H4 (cell line): ENCODE measurements at regions not wholly inside any gene's neighbourhood (a gene's known extent, or its start where the extent isn't known, plus 50 kb on each side); places are given as distances from the start of the nearest gene placed in this dataset.
"Not testable (repeated sequence)": the region's sequence is repeated elsewhere in the genome, so short reads cannot be mapped to it uniquely, and the experiment has no call there.

ENCODE experiments used
- DNase-seq: peaks from one replicate; pipeline ENCODE4 v3.0.0-alpha.2; 2015; ENCODE audit warnings: low spot score

GRCh38 chr14:71240171-71240570, 332.9 kb downstream of the PCNX1 start:
- no peak for DNase-seq

- no peak for DNase-seq
These were observed 333.7 kb downstream of the PCNX1 start for GRCh38 chr14:71240866-71241520.

DNA sequence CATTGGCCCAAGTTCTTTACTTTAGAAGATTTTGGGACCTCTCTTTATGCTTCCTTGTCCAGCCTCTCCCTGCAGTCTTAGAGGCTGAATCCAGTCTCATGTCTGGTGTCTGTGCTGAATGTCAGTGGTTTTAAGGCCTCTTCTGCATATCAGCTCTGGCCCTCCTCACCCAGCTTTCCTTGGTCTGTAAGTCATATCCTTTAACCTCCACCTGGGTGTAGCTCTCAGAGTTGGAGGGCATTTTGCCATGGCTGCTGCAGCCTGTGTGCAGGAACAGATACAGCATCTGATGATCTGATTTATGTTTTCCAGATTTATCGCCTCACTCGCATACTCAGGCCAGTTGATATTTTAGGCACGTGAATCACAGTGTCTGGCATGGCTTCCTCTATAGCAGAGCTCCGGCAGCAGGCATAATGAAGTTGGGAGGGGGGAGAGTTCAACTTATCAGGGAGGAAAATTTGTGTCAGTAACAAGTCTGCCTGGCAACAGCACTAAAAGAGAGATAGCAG, 335.0 kb downstream of the PCNX1 start:
- DNase-seq: no peak

DNA sequence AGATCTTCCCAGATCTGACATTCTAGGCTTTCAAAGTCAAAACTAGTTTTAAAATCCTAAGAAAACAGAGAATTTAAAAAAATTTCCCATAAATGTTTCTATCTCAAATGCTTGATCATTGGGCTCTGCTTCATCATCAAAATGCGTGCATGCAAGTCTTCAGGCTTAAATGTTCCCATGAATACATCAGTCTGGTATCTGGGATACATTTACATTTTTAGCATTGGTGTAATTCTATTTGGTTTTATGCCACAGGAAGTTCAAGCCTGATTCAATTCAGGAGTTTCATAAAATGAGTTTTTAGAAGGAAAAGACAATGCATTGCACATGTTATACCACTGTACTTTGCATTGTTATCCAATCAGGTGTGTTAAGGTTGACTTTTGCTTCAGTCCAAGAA, 336.4 kb downstream of the PCNX1 start:
- DNase-seq: no peak

DNA sequence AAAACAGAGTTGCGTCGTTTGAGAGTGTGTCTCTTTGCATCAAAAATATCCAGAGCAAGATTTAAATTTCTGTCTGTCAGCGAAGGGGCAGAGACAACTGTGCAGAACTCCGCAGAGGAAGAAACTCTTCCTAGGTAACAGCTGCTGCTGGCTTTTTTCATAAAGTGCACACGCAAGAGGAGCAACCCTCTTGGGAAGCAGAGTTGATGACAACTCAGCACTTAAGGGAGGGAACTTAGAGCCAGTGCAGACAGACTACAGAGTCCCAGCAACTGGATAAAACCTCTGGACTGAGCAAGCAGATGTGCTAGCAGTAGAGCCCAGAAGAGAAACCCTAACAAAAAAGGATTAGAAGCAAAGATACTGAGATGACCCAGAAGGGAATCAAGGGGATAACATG, 337.1 kb downstream of the PCNX1 start:
- DNase-seq: no peak

DNA sequence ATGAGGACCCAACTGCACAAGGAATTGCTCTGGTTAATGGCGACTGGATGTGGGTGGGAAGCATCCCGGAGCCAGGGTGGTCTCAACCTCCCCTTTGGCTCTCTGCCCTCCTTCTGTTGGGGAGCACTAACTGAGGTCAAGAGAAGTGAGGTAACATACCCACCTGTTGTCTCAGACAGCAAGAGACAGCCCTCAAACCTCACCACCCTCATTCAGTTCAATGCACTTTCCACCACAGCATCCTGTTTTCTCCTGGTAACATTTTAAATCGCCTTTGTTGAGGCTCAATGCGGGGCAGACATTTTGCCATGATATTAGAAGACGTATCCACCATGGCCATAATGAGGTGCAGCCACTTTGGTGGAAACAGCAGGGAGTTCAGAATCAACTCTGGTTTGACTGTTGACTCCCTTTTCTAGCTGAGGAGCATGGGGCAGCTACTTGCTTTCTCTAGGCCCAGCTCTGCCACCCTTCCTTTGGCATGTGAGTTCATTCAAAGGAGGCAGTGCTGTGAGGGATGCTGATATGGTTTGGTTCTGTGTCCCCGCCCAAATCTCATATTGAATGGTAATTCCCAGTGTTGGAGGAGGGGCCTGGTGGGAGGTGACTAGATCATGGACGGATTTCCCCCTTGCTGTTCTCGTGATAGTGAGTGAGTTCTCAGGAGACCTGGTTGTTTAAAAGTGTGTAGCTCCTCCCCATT, 338.6 kb downstream of the PCNX1 start:
- DNase-seq: no peak

DNA sequence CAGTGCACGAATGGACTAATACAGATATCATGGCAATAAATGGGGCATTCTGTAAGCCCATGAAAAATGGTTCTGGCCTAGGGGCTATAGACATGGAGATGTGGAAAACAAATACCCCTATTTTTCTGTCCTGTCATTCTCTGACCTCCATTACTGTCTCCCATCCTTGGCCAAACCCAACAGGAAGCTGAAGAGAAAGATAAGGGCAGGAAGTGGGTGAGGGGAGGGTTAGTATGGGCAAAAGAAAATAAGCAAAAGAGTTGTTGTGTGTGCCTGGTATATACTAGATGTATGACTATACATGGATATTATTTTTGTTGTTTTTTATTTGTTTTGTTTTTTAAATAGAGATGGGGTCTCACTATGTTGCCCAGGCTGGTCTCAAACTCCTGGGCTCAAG, 339.3 kb downstream of the PCNX1 start:
- no peak for DNase-seq

- DNase-seq: no peak
These were observed 339.8 kb downstream of the PCNX1 start for GRCh38 chr14:71247106-71247505.

- DNase-seq: no peak
These were observed 340.9 kb downstream of the PCNX1 start for GRCh38 chr14:71248194-71248593.

DNA sequence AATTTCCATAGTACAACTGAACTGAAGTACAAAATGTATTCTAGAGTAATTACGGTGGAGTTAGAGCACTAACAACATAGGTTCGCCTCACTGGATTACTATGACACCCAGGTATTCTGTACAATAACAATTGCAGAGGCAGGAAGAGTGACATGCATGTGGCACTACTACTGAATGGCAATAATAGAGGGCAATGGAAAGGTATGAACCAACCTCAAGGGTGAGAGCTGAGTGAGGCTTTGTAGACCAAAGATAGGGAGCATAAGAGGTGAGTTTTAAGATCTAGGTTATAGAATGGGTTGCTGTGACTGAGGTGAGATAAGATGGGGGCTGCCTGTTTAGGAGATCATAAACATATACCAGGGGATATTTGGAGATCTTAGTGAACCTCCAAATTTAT, 343.1 kb downstream of the PCNX1 start:
- no peak for DNase-seq

DNA sequence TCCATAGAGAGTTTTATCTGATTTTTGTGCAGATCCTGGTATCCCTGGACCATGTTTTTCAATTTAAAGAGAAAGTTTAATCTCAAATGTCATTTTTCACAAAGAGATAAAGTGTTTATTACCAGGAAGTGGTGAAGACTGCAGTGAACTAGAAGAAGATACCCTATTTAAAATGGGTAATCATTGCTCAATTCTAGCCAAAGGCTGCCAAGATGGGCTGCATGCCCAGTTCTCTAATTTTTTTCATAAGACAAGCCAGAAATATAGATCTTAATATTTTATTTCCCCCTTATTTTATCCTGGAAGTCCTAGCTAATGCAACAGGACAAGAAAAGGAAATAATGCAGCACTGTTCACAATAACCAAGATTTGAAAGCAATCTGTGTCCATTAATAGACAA, 343.5 kb downstream of the PCNX1 start:
- DNase-seq: no peak

DNA sequence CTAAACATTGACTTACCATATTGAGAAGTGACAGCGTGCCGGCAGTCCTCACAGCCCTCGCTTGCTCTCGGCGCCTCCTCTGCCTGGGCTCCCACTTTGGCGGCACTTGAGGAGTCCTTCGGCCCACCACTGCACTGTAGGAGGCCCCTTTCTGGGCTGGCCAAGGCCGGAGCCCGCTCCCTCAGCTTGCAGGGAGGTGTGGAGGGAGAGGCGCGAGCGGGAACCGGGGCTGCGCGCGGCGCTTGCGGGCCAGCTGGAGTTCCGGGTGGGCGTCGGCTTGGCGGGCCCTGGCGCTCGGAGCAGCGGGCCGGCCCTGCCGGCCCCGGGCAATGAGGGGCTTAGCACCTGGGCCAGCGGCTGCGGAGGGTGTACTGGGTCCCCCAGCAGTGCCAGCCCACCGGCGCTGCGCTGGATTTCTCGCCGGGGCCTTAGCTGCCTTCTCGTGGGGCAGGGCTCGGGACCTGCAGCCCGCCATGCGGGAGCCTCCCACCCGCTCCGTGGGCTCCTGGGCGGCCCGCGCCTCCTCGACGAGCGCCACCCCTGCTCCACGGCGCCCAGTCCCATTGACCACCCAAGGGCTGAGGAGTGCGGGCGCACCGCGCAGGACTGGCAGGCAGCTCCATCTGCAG, 346.9 kb downstream of the PCNX1 start:
- not testable (repeated sequence) for DNase-seq

- DNase-seq: no peak
These were observed 353.9 kb downstream of the PCNX1 start for GRCh38 chr14:71261206-71261605.

- no peak for DNase-seq
These were observed 355.2 kb downstream of the PCNX1 start for GRCh38 chr14:71262441-71262840.

DNA sequence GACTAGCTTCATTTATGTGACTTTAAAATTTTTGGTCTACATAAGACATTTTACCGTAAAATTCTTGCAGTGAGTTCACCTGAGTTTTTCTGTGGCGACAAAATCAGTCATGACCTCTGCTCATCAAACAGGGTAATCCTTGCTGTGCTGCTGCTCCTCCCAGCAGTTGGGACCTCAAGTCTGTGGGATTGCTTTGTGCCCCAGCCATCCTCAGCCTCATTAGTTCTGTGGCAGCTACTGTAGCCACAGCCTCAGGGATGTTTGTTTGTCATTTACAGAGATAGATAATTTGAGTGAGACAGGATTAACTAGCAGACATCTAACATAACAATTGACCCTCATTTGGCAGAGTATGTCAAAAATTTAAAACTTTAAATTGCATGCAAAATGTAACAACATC, 357.0 kb downstream of the PCNX1 start:
- DNase-seq: no peak

DNA sequence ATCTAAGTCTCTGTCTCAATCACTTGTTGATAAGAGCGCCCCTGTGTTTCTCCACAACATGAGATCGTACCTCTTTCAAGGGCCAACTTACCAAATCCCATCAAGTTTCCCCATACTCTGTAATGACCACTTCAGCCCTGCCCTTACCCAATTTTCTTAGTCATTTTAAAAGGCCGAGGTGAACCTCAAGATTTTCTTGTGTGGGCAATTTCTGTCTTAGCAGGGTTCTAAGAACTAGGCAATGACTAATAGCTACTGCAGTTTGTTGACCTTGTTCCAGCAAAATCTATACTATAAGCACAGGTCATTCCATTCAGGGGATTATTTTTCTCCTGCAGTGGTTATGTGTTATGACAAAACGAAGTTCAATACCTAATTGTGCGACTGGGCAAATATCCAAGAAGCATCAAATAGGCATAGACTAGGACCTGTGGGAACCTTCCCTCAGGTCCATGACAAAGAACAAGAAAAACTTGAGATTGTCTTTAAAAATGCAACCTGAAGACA, 359.8 kb downstream of the PCNX1 start:
- no peak for DNase-seq

- DNase-seq: peak; percentile 26
These were observed 360.4 kb downstream of the PCNX1 start for GRCh38 chr14:71267691-71268090.

- DNase-seq: no peak
These were observed 362.9 kb downstream of the PCNX1 start for GRCh38 chr14:71270111-71270510.

DNA sequence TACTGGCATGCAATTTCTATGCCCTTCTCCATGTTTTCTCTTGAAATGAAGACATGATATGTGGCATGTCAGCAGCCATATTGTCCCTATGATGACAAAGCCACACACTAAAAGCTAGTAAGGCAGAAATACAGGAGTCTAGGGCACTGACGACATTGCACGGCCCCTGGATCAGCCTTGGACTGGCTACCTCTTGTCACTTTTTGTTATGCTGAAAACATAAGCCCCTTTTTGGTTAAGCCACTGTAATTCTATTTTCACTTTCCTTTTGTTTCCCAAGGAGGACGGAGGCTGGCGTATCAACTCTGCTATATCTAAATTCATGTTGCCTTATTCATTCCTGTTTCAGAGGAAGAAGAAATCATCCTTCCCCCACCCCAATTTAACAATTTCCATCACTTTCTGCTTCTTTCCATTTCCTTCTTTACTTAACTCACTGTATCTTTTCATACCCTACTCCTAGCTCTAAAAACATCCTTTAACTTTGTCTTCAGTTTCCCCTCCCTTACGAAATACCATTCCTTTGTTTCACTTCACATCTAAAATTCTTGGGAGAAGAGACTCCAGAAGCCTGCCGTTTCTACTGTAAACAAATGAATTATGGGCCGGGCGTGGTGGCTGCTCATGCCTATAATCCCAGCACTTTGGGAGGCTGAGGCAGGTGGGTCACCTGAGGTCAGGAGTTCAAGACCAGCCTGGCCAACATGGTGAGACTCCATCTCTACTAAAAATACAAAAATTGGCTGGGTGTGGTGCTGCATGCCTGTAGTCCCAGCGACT, 364.1 kb downstream of the PCNX1 start:
- DNase-seq: no peak

DNA sequence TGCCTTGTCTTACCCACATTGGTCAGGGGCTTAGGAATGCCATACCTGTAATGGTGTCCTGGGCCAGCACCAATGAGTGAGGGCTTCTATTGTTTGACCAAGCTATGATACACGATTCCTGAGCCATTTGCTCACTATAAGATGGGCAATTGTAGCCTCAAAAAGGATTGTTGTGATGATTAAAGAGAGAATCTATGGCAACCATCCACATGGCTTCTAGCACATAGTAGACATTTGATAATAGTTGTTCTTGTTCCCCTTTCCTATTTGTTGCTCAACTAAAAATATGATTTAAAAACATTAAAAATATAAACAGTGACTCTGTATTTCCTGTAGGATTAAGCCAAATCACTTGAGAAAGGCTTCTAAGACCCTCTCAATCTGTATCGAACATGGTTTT, 366.1 kb downstream of the PCNX1 start:
- no peak for DNase-seq

GRCh38 chr14:71284048-71284447, 376.8 kb downstream of the PCNX1 start:
- no peak for DNase-seq

- DNase-seq: no peak
These were observed 378.9 kb downstream of the PCNX1 start for GRCh38 chr14:71286126-71286525.
